ENCODE measurements at regions not wholly inside any gene's neighbourhood (a gene's known extent, or its start where the extent isn't known, plus 50 kb on each side); places are given as distances from the start of the nearest gene placed in this dataset.

- no peaks in the 10 kb centered on the region for H3K4me1 Mint-ChIP-seq (ENCODE audit: low read depth)
- H3K27me3 Mint-ChIP-seq (ENCODE audit: insufficient read depth) = no peaks in the 10 kb centered on the region
- TF ChIP-seq CTCF (IDR thresholded peaks at IDR 0.05) = no peak
- no peak overlapping the region for H3K4me3 Mint-ChIP-seq
- H3K9me3 Mint-ChIP-seq = peaks cover 69% of the 10 kb centered on the region
- no peak overlapping the region for H3K27ac Mint-ChIP-seq
- peaks cover 10% of the 10 kb centered on the region; the same call in 1 of the 2 replicates for H3K36me3 Mint-ChIP-seq (ENCODE audit: low read depth)
- DNase-seq = no peak
These were observed 522.6 kb upstream of the PCDH9 start for GRCh38 chr13:67752759-67753158.

- Mint-ChIP-seq H3K9me3 (peaks cover 25% of the 10 kb centered on the region), H3K27ac (no peak overlapping the region), H3K4me3 (no peak overlapping the region), H3K27me3 (ENCODE audit: insufficient read depth) (no peaks in the 10 kb centered on the region), H3K4me1 (ENCODE audit: low read depth) (no peaks in the 10 kb centered on the region), H3K36me3 (ENCODE audit: low read depth) (no peaks in the 10 kb centered on the region)
- TF ChIP-seq CTCF (IDR thresholded peaks at IDR 0.05) = no peak
- no peak for DNase-seq
These were observed 512.3 kb upstream of the PCDH9 start for GRCh38 chr13:67742478-67742877.

- Mint-ChIP-seq H3K36me3 (ENCODE audit: low read depth) (no peaks in the 10 kb centered on the region), H3K4me1 (ENCODE audit: low read depth) (no peaks in the 10 kb centered on the region), H3K4me3 (no peak overlapping the region), H3K27me3 (ENCODE audit: insufficient read depth) (no peaks in the 10 kb centered on the region), H3K27ac (no peak overlapping the region), H3K9me3 (peaks cover 25% of the 10 kb centered on the region)
- TF ChIP-seq CTCF (IDR thresholded peaks at IDR 0.05) = no peak
- DNase-seq = no peak
These were observed 510.9 kb upstream of the PCDH9 start for GRCh38 chr13:67740871-67741535.

GRCh38 chr13:67736646-67737420 is 506.7 kb upstream of the PCDH9 start:
- H3K36me3 Mint-ChIP-seq (ENCODE audit: low read depth) = no peaks in the 10 kb centered on the region
- no peak for TF ChIP-seq CTCF (IDR thresholded peaks at IDR 0.05)
- H3K9me3 Mint-ChIP-seq = peaks cover 51% of the 10 kb centered on the region
- no peak overlapping the region for H3K4me3 Mint-ChIP-seq
- no peak for DNase-seq
- H3K27me3 Mint-ChIP-seq (ENCODE audit: insufficient read depth) = no peaks in the 10 kb centered on the region; the same call in 1 of the 2 replicates
- no peak overlapping the region for H3K27ac Mint-ChIP-seq
- H3K4me1 Mint-ChIP-seq (ENCODE audit: low read depth) = no peaks in the 10 kb centered on the region

- peaks cover 55% of the 10 kb centered on the region for H3K9me3 Mint-ChIP-seq
- no peak for TF ChIP-seq CTCF (IDR thresholded peaks at IDR 0.05)
- no peak overlapping the region for H3K4me3 Mint-ChIP-seq
- no peaks in the 10 kb centered on the region; the same call in 1 of the 2 replicates for H3K27me3 Mint-ChIP-seq (ENCODE audit: insufficient read depth)
- H3K4me1 Mint-ChIP-seq (ENCODE audit: low read depth) = no peaks in the 10 kb centered on the region
- no peak for DNase-seq
- no peaks in the 10 kb centered on the region for H3K36me3 Mint-ChIP-seq (ENCODE audit: low read depth)
- no peak overlapping the region for H3K27ac Mint-ChIP-seq
These were observed 505.5 kb upstream of the PCDH9 start for GRCh38 chr13:67735651-67736050.
